A549 (cell line): ENCODE measurements at regions not wholly inside any gene's neighbourhood (a gene's known extent, or its start where the extent isn't known, plus 50 kb on each side); places are given as distances from the start of the nearest gene placed in this dataset.

ENCODE experiments used
- HEYL ChIP-seq: fragments of 250-450 bp; sonication (Bioruptor Pico); IDR thresholded peaks from 2 replicates; pipeline ENCODE4 v1.8.0; 2021; ENCODE audit warnings: mild to moderate bottlenecking, moderate library complexity
- POLR2A ChIP-seq: IDR thresholded peaks from 2 replicates; pipeline ENCODE4 v1.6.1; 2012; ENCODE audit warnings: mild to moderate bottlenecking, low read length
- RARB ChIP-seq: fragments of 250-450 bp; sonication (Bioruptor Pico); IDR thresholded peaks from 2 replicates; pipeline ENCODE4 v1.8.0; 2021; ENCODE audit warnings: mild to moderate bottlenecking, moderate library complexity
- TF ChIP-seq, protein P1 (sequence below): fragments of >200 bp; sonication (Bioruptor Twin); formaldehyde crosslinking; IDR thresholded peaks from 3 replicates; pipeline ENCODE4 v1.5.1; 2016
- TF ChIP-seq, protein P2 (sequence below): IDR thresholded peaks from 2 replicates; pipeline ENCODE4 v1.6.1; 2012
- TF ChIP-seq, protein P3 (sequence below): fragments of 200-600 bp; sonication (generic); IDR thresholded peaks from 2 replicates; pipeline ENCODE4 v1.6.1; 2016; ENCODE audit warnings: antibody characterized with exemption, mild to moderate bottlenecking, moderate library complexity

DNA sequence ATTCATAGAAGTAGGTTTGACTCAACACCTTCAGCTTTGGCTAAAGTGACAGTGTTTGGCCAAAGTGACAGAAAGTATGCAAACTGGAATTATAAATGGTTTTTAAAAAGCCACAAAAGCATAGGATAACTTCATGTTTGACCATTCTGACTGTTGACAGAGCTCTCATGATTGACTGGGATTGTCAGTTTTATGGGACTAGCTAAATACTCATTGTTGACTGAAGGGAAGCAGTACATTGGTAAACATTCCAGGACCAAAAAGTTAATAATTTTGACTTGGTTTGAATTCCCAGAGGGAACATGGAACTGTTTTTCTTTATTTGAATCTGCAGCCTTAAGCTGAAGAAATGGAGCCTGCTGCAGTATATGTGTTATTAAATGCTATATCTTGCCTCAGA is 84.6 kb upstream of the STEAP4 start:
- TF ChIP-seq POLR2A (no peak), HEYL (CRISPR knock-in tag) (no peak), RARB (no peak)
- TF ChIP-seq, protein P1, sequence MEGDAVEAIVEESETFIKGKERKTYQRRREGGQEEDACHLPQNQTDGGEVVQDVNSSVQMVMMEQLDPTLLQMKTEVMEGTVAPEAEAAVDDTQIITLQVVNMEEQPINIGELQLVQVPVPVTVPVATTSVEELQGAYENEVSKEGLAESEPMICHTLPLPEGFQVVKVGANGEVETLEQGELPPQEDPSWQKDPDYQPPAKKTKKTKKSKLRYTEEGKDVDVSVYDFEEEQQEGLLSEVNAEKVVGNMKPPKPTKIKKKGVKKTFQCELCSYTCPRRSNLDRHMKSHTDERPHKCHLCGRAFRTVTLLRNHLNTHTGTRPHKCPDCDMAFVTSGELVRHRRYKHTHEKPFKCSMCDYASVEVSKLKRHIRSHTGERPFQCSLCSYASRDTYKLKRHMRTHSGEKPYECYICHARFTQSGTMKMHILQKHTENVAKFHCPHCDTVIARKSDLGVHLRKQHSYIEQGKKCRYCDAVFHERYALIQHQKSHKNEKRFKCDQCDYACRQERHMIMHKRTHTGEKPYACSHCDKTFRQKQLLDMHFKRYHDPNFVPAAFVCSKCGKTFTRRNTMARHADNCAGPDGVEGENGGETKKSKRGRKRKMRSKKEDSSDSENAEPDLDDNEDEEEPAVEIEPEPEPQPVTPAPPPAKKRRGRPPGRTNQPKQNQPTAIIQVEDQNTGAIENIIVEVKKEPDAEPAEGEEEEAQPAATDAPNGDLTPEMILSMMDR: no peak
- TF ChIP-seq, protein P2, sequence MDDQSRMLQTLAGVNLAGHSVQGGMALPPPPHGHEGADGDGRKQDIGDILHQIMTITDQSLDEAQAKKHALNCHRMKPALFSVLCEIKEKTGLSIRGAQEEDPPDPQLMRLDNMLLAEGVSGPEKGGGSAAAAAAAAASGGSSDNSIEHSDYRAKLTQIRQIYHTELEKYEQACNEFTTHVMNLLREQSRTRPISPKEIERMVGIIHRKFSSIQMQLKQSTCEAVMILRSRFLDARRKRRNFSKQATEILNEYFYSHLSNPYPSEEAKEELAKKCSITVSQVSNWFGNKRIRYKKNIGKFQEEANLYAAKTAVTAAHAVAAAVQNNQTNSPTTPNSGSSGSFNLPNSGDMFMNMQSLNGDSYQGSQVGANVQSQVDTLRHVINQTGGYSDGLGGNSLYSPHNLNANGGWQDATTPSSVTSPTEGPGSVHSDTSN: no peak
- TF ChIP-seq, protein P3, sequence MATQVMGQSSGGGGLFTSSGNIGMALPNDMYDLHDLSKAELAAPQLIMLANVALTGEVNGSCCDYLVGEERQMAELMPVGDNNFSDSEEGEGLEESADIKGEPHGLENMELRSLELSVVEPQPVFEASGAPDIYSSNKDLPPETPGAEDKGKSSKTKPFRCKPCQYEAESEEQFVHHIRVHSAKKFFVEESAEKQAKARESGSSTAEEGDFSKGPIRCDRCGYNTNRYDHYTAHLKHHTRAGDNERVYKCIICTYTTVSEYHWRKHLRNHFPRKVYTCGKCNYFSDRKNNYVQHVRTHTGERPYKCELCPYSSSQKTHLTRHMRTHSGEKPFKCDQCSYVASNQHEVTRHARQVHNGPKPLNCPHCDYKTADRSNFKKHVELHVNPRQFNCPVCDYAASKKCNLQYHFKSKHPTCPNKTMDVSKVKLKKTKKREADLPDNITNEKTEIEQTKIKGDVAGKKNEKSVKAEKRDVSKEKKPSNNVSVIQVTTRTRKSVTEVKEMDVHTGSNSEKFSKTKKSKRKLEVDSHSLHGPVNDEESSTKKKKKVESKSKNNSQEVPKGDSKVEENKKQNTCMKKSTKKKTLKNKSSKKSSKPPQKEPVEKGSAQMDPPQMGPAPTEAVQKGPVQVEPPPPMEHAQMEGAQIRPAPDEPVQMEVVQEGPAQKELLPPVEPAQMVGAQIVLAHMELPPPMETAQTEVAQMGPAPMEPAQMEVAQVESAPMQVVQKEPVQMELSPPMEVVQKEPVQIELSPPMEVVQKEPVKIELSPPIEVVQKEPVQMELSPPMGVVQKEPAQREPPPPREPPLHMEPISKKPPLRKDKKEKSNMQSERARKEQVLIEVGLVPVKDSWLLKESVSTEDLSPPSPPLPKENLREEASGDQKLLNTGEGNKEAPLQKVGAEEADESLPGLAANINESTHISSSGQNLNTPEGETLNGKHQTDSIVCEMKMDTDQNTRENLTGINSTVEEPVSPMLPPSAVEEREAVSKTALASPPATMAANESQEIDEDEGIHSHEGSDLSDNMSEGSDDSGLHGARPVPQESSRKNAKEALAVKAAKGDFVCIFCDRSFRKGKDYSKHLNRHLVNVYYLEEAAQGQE: no peak
